IMR-90 (cell line): ENCODE measurements at regions not wholly inside any gene's neighbourhood (a gene's known extent, or its start where the extent isn't known, plus 50 kb on each side); places are given as distances from the start of the nearest gene placed in this dataset.

ENCODE experiments used
- ATAC-seq: fragments of 200-7000 bp; cut with Tn5 transposase; 2 replicates; pipeline ENCODE4 v1.9.1; 2020; ENCODE audit warnings: low read depth, mild to moderate bottlenecking, moderate library complexity
- BruUV-seq: library from RNA; stranded (reverse); fragments of 400-500 nt; replicated peaks from 2 replicates; lab custom pipeline; 2021; lab: Mats Ljungman, UMichigan
- CTCF ChIA-PET: fragments of 300-600 bp; formaldehyde crosslinking; extraction: SDS; loops from one replicate; lab custom pipeline; 2021; ENCODE audit warnings: antibody characterized with exemption; lab: Yijun Ruan, JAX
- POLR2A ChIA-PET: fragments of 300-600 bp; sonication (Branson Sonifier 250); formaldehyde crosslinking; loops from one replicate; lab custom pipeline; 2022; ENCODE audit warnings: antibody characterized with exemption; ENCODE audit not compliant: unreplicated experiment; lab: Charles Lee
- DNase-seq: peaks from one replicate; pipeline ENCODE4 v3.0.0; 2013
- H2AFZ ChIP-seq: replicated peaks from 2 replicates; pipeline ENCODE3; 2013; ENCODE audit warnings: low read length, mild to moderate bottlenecking; ENCODE audit not compliant: poor library complexity
- H2AK5ac ChIP-seq: 2 replicates; pipeline ENCODE4 v1.6.1; 2013; ENCODE audit warnings: low read depth, low read length, inconsistent platforms
- H2AK9ac ChIP-seq: replicated peaks from 2 replicates; pipeline ENCODE3; 2013; ENCODE audit warnings: mild to moderate bottlenecking, low read depth, low read length, moderate library complexity; ENCODE audit not compliant: poor library complexity
- H2BK120ac ChIP-seq: 2 replicates; pipeline ENCODE4 v1.6.1; 2013; ENCODE audit warnings: low read depth, low read length, inconsistent platforms
- H2BK15ac ChIP-seq: 3 replicates; pipeline ENCODE4 v1.6.1; 2013; ENCODE audit warnings: low read depth, low read length, inconsistent platforms
- H2BK20ac ChIP-seq: 2 replicates; pipeline ENCODE4 v1.6.1; 2013; ENCODE audit warnings: low read depth, mild to moderate bottlenecking, inconsistent platforms, low read length, moderate library complexity
- H2BK5ac ChIP-seq: 2 replicates; pipeline ENCODE4 v1.6.1; 2013; ENCODE audit warnings: mild to moderate bottlenecking, low read depth, low read length, inconsistent platforms; ENCODE audit not compliant: poor library complexity, severe bottlenecking
- H3K14ac ChIP-seq: replicated peaks from 2 replicates; pipeline ENCODE4 v1.6.1; 2013; ENCODE audit warnings: low read depth, low read length, inconsistent platforms
- H3K18ac ChIP-seq: 2 replicates; pipeline ENCODE4 v1.6.1; 2013; ENCODE audit warnings: low read depth, low read length, control low read depth
- H3K23ac ChIP-seq: 2 replicates; pipeline ENCODE4 v1.6.1; 2013; ENCODE audit warnings: low read depth, low read length, inconsistent platforms
- H3K27ac ChIP-seq: 2 replicates; pipeline ENCODE4 v1.5.1; 2013; ENCODE audit warnings: mild to moderate bottlenecking, control low read depth, low read length; ENCODE audit not compliant: insufficient read depth
- H3K27me3 ChIP-seq: 2 replicates; pipeline ENCODE4 v1.6.1; 2013; ENCODE audit warnings: low read length; ENCODE audit not compliant: control insufficient read depth, insufficient read depth
- H3K36me3 ChIP-seq: 2 replicates; pipeline ENCODE4 v1.6.1; 2013; ENCODE audit warnings: low read length, mixed read lengths; ENCODE audit not compliant: control insufficient read depth, insufficient read depth
- H3K4ac ChIP-seq: 2 replicates; pipeline ENCODE4 v1.6.1; 2013; ENCODE audit warnings: low read depth, low read length, inconsistent platforms
- H3K4me1 ChIP-seq: 2 replicates; pipeline ENCODE4 v1.6.1; 2013; ENCODE audit warnings: low read length, mixed read lengths; ENCODE audit not compliant: control insufficient read depth, insufficient read depth
- H3K4me2 ChIP-seq: 2 replicates; pipeline ENCODE4 v1.6.1; 2013; ENCODE audit warnings: low read depth, mild to moderate bottlenecking, control low read depth, low read length, moderate library complexity
- H3K4me3 ChIP-seq: 2 replicates; pipeline ENCODE4 v1.5.1; 2013; ENCODE audit warnings: low read depth, mild to moderate bottlenecking, control low read depth, low read length, moderate library complexity; ENCODE audit not compliant: insufficient read depth
- H3K56ac ChIP-seq: 2 replicates; pipeline ENCODE4 v1.6.1; 2013; ENCODE audit warnings: low read length, inconsistent platforms; ENCODE audit not compliant: insufficient read depth; ENCODE audit errors: extremely low read depth
- H3K79me1 ChIP-seq, 2 experiments: 2 replicates each; pipeline ENCODE4 v1.6.1; 2013; ENCODE audit warnings: low read length in 2 of 2, inconsistent platforms in 1 of 2, low read depth in 1 of 2
- H3K9ac ChIP-seq: 2 replicates; pipeline ENCODE4 v1.6.1; 2013; ENCODE audit warnings: low read depth, low read length, control low read depth
- H3K9me1 ChIP-seq: 2 replicates; pipeline ENCODE4 v1.6.1; 2013; ENCODE audit warnings: low read length, inconsistent platforms; ENCODE audit not compliant: insufficient read depth
- H3K9me3 ChIP-seq: 2 replicates; pipeline ENCODE4 v1.6.1; 2013; ENCODE audit warnings: low read length; ENCODE audit not compliant: control insufficient read depth, insufficient read depth
- H4K20me1 ChIP-seq: 2 replicates; pipeline ENCODE4 v1.6.1; 2013; ENCODE audit warnings: low read length, inconsistent platforms; ENCODE audit not compliant: insufficient read depth
- H4K5ac ChIP-seq: 2 replicates; pipeline ENCODE4 v1.6.1; 2013; ENCODE audit warnings: mild to moderate bottlenecking, low read depth, low read length, control low read depth
- H4K8ac ChIP-seq, 2 experiments: 2 replicates each; pipeline ENCODE4 v1.6.1; 2013; ENCODE audit warnings: low read depth in 2 of 2, low read length in 2 of 2, control low read depth in 1 of 2, inconsistent platforms in 1 of 2
- H4K91ac ChIP-seq: 2 replicates; pipeline ENCODE4 v1.6.1; 2013; ENCODE audit warnings: low read depth, low read length, inconsistent platforms; ENCODE audit not compliant: insufficient read depth
- BHLHE40 ChIP-seq: fragments of 150-350 bp; IDR thresholded peaks from 2 replicates; pipeline ENCODE4 v1.6.1; 2016; ENCODE audit warnings: mild to moderate bottlenecking, low read depth, low read length
- CHD1 ChIP-seq: IDR thresholded peaks from 2 replicates; pipeline ENCODE4 v1.6.1; 2012; ENCODE audit warnings: low read depth, low read length, improper control_type of control experiment
- FOS ChIP-seq: fragments of 150-350 bp; IDR thresholded peaks from 2 replicates; pipeline ENCODE4 v1.6.1; 2016; ENCODE audit warnings: low read depth, low read length
- MAFK ChIP-seq: IDR thresholded peaks from 2 replicates; pipeline ENCODE4 v1.6.1; 2012; ENCODE audit warnings: low read depth, low read length, improper control_type of control experiment
- MAZ ChIP-seq: IDR thresholded peaks from 2 replicates; pipeline ENCODE4 v1.6.1; 2012; ENCODE audit warnings: low read depth, mild to moderate bottlenecking, low read length, improper control_type of control experiment, moderate library complexity, borderline replicate concordance
- MXI1 ChIP-seq: IDR thresholded peaks from 2 replicates; pipeline ENCODE4 v1.6.1; 2012; ENCODE audit warnings: low read depth, mild to moderate bottlenecking, low read length, moderate library complexity, borderline replicate concordance
- NFE2L2 ChIP-seq: fragments of 150-350 bp; IDR thresholded peaks from 2 replicates; pipeline ENCODE4 v1.6.1; 2016; ENCODE audit warnings: low read depth, mild to moderate bottlenecking, low read length
- POLR2A ChIP-seq: IDR thresholded peaks from 2 replicates; pipeline ENCODE4 v1.6.1; 2012; ENCODE audit warnings: mild to moderate bottlenecking, low read depth, low read length
- RAD21 ChIP-seq: IDR thresholded peaks from 2 replicates; pipeline ENCODE4 v1.6.1; 2012; ENCODE audit warnings: low read length, improper control_type of control experiment
- RCOR1 ChIP-seq: IDR thresholded peaks from 2 replicates; pipeline ENCODE4 v1.6.1; 2012; ENCODE audit warnings: mild to moderate bottlenecking, low read length, improper control_type of control experiment; ENCODE audit not compliant: insufficient replicate concordance
- RFX5 ChIP-seq: IDR thresholded peaks from 2 replicates; pipeline ENCODE4 v1.8.0; 2012; ENCODE audit warnings: low read depth, mild to moderate bottlenecking, low read length, moderate library complexity
- SMC3 ChIP-seq: fragments of 150-350 bp; IDR thresholded peaks from 2 replicates; pipeline ENCODE4 v1.6.1; 2016; ENCODE audit warnings: low read depth, mild to moderate bottlenecking, antibody characterized with exemption, low read length, moderate library complexity
- WGBS, 2 experiments: methylation state at CpG; one replicate each; pipeline versions ENCODE4 v1.1.5 to v1.1.7; 2013; ENCODE audit warnings: missing lambda C conversion rate in 2 of 2; ENCODE audit not compliant: insufficient read length in 1 of 2; ENCODE audit errors: extremely low coverage in 2 of 2; 5-methylcytosine and 5-hydroxymethylcytosine counted together
- dilution Hi-C: fragments of 300-500 bp; cut with HindIII; formaldehyde crosslinking; loops from one replicate; pipeline ENCODE4 v1.14.3; 2018; ENCODE audit warnings: low sequenced_read_pairs; ENCODE audit not compliant: unreplicated experiment
- in situ Hi-C: fragments of 300-500 bp; cut with MboI; formaldehyde crosslinking; loops from 3 replicates; pipeline ENCODE4 v1.14.3; 2019; ENCODE audit warnings: low sequenced_read_pairs, inconsistent platforms, mixed read lengths
- intact Hi-C: fragments of 100-400 bp; cut with micrococcal nuclease; formaldehyde crosslinking; loops from 2 replicates; pipeline ENCODE4 v1.10.0; 2022
- TF ChIP-seq, protein P1 (sequence below): fragments of 150-350 bp; IDR thresholded peaks from 2 replicates; pipeline ENCODE4 v1.6.1; 2016; ENCODE audit warnings: low read depth, mild to moderate bottlenecking, low read length, moderate library complexity, borderline replicate concordance
- TF ChIP-seq, protein P2 (sequence below): conservative IDR thresholded peaks from 2 replicates; pipeline ENCODE4 v1.5.1; 2012; ENCODE audit warnings: mild to moderate bottlenecking, low read depth, low read length, improper control_type of control experiment

- DNase-seq (peak; percentile 34), ATAC-seq (no peak)
- no peaks in the 10 kb centered on the region for H4K20me1 ChIP-seq
- H2BK20ac ChIP-seq, result peak overlapping the region; percentile 89
- H3K4me3 ChIP-seq, result no peak overlapping the region
- WGBS, 2 experiments, result 80% methylated on average over 1 of the region's 2 CpGs; no CpG with 5 or more reads in 1 of the 2 experiments
- POLR2A ChIA-PET, result no interaction called here
- peak overlapping the region; percentile 51; the same call in 1 of the 2 replicates for H3K9ac ChIP-seq
- peak overlapping the region; percentile 93 for H2BK5ac ChIP-seq
- CTCF ChIA-PET, result no interaction called here
- H3K56ac ChIP-seq, result peak overlapping the region; percentile 3
- H3K27me3 ChIP-seq, result no peaks in the 10 kb centered on the region
- peak overlapping the region; percentile 92 for H4K91ac ChIP-seq
- peaks cover 13% of the 10 kb centered on the region; the same call in 1 of the 2 replicates for H3K9me1 ChIP-seq
- in situ Hi-C loops (no loop called here), intact Hi-C loops (loop anchor here (5.0 kb wide), 1 partner anchor 142 kb away; no protein-coding TSS in a partner anchor), dilution Hi-C loops (no loop called here)
- peak overlapping the region; percentile 9 for H2AFZ ChIP-seq
- peak overlapping the region; percentile 71 for H3K14ac ChIP-seq
- no peaks in the 10 kb centered on the region for H3K9me3 ChIP-seq
- no TSS peak for BruUV-seq
- peak overlapping the region; percentile 87 for H4K5ac ChIP-seq
- H3K4me1 ChIP-seq, result peaks cover 21% of the 10 kb centered on the region
- H3K4ac ChIP-seq, result peak overlapping the region; percentile 83
- peak overlapping the region; percentile 92 for H3K27ac ChIP-seq
- 0 out of 4 replicates have a peak, but pooled peaks cover 0 to 4% of the 10 kb centered on the region in 2 experiments for H3K79me1 ChIP-seq
- peak overlapping the region; percentile 61 for H3K23ac ChIP-seq
- H3K36me3 ChIP-seq, result no peaks in the 10 kb centered on the region
- H2BK120ac ChIP-seq, result peak overlapping the region; percentile 95
- peak overlapping the region; percentile 99 for H2BK15ac ChIP-seq
- H3K4me2 ChIP-seq, result no peak overlapping the region
- H4K8ac ChIP-seq, result peak overlapping the region; percentile 84 to 90
- peak overlapping the region; percentile 94 for H3K18ac ChIP-seq
- TF ChIP-seq, protein P1, sequence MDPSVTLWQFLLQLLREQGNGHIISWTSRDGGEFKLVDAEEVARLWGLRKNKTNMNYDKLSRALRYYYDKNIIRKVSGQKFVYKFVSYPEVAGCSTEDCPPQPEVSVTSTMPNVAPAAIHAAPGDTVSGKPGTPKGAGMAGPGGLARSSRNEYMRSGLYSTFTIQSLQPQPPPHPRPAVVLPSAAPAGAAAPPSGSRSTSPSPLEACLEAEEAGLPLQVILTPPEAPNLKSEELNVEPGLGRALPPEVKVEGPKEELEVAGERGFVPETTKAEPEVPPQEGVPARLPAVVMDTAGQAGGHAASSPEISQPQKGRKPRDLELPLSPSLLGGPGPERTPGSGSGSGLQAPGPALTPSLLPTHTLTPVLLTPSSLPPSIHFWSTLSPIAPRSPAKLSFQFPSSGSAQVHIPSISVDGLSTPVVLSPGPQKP, result no peak
- TF ChIP-seq POLR2A (no peak), MAZ (no peak), FOS (no peak), RAD21 (peak; percentile 19; the same call in 1 of the 2 replicates), RFX5 (no peak), SMC3 (no peak), RCOR1 (no peak), MAFK (no peak), MXI1 (no peak), NFE2L2 (no peak), BHLHE40 (no peak), CHD1 (no peak)
- TF ChIP-seq, protein P2, sequence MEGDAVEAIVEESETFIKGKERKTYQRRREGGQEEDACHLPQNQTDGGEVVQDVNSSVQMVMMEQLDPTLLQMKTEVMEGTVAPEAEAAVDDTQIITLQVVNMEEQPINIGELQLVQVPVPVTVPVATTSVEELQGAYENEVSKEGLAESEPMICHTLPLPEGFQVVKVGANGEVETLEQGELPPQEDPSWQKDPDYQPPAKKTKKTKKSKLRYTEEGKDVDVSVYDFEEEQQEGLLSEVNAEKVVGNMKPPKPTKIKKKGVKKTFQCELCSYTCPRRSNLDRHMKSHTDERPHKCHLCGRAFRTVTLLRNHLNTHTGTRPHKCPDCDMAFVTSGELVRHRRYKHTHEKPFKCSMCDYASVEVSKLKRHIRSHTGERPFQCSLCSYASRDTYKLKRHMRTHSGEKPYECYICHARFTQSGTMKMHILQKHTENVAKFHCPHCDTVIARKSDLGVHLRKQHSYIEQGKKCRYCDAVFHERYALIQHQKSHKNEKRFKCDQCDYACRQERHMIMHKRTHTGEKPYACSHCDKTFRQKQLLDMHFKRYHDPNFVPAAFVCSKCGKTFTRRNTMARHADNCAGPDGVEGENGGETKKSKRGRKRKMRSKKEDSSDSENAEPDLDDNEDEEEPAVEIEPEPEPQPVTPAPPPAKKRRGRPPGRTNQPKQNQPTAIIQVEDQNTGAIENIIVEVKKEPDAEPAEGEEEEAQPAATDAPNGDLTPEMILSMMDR, result peak; percentile 28; the same call in 1 of the 2 replicates
- peak overlapping the region; percentile 98 for H2AK5ac ChIP-seq
- H2AK9ac ChIP-seq, result no peak overlapping the region
These were observed 145.3 kb upstream of the FST start for GRCh38 chr5:53335115-53335514.
